ENCODE measurements at regions not wholly inside any gene's neighbourhood (a gene's known extent, or its start where the extent isn't known, plus 50 kb on each side); places are given as distances from the start of the nearest gene placed in this dataset.

DNA sequence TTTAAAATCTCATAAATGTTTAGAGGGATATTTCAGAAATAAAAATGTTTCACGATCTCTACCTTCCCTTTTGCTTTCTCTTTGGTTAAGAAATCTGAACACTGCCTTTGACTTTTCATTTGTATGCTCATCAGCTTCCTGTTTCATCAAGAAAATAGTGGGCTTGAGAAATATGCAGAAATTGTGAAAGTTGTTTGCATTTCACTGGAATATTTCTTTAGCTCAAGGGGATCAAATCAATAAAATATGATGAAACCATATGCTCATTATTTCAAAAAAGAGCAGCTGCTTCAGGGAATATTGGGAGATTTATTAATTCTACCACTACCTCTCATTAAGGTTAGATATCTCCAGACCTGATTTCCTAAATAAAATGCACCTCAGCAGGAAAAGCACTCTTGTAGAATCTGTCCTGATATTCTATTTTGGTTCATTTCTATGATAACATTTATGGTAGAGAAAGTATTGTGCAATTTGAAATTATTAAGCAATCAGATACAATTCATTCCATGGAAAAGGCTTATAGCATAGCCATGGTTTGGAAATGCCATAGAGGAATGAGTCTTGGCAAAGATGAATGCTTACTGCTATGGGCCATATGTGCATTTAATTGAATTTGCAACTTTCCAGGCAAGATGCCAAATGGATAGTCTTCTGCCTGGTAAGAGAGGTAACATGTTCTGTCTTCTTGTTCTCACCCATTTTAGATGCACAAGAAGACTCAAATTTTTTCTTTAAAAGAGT lies 212.6 kb upstream of the SLC16A7 start:
- TF ChIP-seq, protein P1, sequence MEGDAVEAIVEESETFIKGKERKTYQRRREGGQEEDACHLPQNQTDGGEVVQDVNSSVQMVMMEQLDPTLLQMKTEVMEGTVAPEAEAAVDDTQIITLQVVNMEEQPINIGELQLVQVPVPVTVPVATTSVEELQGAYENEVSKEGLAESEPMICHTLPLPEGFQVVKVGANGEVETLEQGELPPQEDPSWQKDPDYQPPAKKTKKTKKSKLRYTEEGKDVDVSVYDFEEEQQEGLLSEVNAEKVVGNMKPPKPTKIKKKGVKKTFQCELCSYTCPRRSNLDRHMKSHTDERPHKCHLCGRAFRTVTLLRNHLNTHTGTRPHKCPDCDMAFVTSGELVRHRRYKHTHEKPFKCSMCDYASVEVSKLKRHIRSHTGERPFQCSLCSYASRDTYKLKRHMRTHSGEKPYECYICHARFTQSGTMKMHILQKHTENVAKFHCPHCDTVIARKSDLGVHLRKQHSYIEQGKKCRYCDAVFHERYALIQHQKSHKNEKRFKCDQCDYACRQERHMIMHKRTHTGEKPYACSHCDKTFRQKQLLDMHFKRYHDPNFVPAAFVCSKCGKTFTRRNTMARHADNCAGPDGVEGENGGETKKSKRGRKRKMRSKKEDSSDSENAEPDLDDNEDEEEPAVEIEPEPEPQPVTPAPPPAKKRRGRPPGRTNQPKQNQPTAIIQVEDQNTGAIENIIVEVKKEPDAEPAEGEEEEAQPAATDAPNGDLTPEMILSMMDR (conservative IDR thresholded peaks at IDR 0.05; ENCODE audit: low read depth, low read length): no peak
- DNase-seq (ENCODE audit: low read depth): peak; percentile 20
- no peak overlapping the region for H3K4me3 ChIP-seq (ENCODE audit: low read length)

DNA sequence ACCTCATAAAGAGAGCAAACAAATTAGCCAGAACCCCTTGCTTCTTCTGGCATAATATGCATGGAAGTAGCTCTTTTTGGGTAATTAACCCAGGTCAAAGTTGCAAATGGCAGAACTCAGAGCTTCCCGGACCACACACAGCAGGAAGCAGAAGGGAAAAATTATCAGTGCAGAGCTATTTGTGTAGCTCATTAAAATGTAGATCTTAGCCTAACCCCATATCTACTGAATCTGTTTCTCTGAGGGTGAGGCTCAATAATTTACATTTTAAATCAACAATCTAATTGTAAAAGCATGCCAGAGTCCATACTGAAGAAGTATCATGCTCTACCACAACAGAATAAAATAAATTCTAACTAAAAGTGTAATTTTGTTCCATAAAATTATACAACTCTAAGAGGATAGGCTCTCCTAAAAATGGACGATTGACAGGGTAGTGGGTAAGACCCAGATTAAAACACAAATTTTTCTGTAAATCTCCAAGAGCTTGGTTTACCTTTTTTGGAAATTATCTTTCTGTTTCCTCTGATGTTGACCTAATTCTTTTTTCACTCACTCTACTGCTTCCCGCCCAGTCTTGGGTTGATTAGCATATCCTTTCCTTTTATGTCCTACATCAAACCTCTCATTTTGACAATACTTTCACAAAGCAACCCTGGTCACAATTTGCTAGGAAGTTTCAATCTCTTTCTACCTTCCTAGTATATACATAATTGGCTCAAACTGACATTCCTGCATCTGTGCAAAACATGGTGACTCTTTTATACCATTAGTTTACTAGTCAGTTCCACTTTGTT lies 213.3 kb upstream of the SLC16A7 start:
- TF ChIP-seq, protein P1 (conservative IDR thresholded peaks at IDR 0.05; ENCODE audit: low read depth, low read length): no peak
- no peak overlapping the region for H3K4me3 ChIP-seq (ENCODE audit: low read length)
- DNase-seq (ENCODE audit: low read depth): no peak

DNA sequence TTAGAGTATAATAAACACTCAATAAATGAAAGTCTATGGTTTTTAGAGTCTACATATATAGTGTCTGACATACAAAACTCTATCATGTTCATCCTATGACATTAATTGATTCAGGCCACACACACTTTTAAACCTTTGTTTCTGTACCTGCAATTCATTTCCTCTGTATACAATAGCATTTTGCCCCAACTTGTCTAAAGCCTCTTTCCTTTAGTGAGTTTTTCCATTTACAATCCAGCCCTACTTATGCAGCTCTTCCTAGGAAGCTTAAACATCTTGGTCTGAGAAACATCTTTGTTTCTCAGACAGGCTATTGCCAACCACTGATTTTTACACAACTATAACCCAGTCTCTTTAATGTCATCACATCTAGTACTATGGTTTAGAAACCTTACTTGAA lies 214.7 kb upstream of the SLC16A7 start:
- no peak for DNase-seq (ENCODE audit: low read depth)

DNA sequence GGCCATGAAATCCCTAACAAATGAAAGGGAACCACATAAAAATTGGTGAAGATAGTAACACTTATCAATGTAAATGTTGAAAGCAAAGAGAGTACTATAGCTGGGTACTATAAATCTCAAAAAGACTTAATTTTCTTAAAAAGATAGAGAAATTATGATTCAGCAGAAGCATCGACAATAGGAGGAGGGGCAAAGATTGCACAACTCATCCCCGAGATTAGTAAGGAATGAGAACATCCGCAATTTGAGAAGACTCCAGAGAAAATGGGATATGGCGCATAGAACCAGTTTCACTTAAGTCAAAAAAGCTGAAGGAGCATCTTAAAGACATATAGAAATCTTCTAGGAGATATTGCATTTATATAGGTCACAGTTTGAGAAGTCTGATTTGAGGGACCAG lies 220.2 kb upstream of the SLC16A7 start:
- no peak overlapping the region for H3K4me3 ChIP-seq (ENCODE audit: low read length)
- TF ChIP-seq, protein P1 (conservative IDR thresholded peaks at IDR 0.05; ENCODE audit: low read depth, low read length): no peak
- DNase-seq (ENCODE audit: low read depth): no peak

More for the DNA sequence above, 214.7 kb upstream of the SLC16A7 start:
- H3K4me3 ChIP-seq (ENCODE audit: low read length): no peak overlapping the region
- TF ChIP-seq, protein P1 (conservative IDR thresholded peaks at IDR 0.05; ENCODE audit: low read depth, low read length): no peak

DNA sequence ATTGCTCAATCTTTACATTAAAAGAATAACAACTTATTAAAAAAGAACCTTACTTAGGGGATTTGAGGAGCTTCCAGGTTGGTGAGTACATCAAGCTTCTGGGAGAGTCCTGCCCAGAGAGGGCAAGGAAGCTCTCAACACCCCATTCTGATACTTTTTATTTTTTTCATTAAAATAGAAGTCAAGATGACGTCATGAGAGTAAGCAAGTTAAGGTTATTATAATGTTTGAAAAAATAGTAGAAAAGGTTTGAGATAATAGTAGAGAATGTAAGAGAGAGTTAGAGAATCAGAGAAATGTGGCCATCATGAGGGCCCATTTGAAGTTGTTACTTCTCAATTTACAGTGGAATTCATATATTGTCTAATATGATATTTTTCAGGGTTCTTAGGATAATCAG lies 221.0 kb upstream of the SLC16A7 start:
- TF ChIP-seq, protein P1 (conservative IDR thresholded peaks at IDR 0.05; ENCODE audit: low read depth, low read length): no peak
- no peak overlapping the region for H3K4me3 ChIP-seq (ENCODE audit: low read length)
- no peak for DNase-seq (ENCODE audit: low read depth)

DNA sequence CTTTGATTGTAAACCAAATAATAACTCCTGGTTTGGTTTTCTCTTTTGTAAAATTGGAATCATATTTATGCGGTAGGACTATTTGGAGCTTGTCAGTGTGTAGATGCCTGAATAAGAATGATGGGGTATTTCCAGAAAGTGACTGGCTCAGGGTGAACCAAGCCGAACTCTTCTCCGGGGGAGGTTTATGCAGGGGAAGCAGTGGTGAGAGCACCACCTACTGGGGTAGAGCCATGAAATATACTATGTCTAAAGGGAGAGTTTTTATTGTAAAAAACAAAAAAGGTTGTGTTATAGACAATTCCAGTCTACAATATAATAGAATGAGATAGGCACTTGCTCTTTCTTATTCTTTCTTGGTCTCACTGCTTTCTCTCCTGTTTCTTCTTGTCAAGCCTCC lies 222.9 kb upstream of the SLC16A7 start:
- DNase-seq (ENCODE audit: low read depth): no peak
- TF ChIP-seq, protein P1 (conservative IDR thresholded peaks at IDR 0.05; ENCODE audit: low read depth, low read length): peak; percentile 59
- no peak overlapping the region for H3K4me3 ChIP-seq (ENCODE audit: low read length)
